CMK (cell line): ENCODE measurements at regions not wholly inside any gene's neighbourhood (a gene's known extent, or its start where the extent isn't known, plus 50 kb on each side); places are given as distances from the start of the nearest gene placed in this dataset.
"Not testable (repeated sequence)": the region's sequence is repeated elsewhere in the genome, so short reads cannot be mapped to it uniquely, and the experiment has no call there.

ENCODE experiments used
- DNase-seq: peaks from one replicate; pipeline ENCODE4 v3.0.0-alpha.2; 2010; ENCODE audit warnings: low read depth

GRCh38 chr22:44575381-44576268 is 77.6 kb upstream of the RTL6 start:
- DNase-seq: no peak

DNA sequence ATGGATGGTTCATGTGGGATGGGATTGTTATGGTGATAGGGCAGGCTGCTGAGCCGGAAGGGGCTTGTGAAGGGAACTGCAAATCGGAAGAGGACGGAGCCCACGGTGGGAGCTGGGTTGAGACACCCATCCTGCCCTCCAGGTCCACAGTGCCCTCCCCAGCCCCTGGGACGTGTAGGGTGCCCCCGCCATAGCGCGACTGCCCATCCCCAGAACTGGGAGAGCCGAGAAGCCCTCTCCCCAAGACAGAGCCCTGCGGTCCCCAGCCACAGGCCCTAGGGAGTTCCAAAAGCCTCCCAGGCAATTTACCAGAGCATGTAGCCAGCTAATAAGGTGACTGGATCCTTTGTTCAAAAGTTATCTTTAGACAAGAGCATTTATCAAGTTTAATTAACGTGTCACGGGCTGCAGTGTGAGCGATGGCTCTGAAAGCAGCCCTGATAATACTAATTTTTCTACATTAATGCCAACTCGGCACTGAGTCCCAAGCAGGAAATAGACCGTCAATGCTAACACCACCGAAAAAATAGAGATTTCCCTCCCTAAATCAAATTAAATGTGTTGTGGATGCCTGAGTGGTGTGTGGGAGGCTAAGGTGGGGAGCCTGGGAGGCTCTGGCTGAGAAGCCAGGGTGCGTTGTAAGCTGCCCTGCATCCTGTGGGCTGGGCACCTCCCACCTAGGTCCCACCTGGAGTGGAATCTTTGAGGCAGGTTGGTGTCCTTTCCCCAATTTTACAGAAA is 76.8 kb upstream of the RTL6 start:
- DNase-seq: no peak

- DNase-seq: no peak
Observed at GRCh38 chr22:44574057-44574639, 76.1 kb upstream of the RTL6 start.

DNA sequence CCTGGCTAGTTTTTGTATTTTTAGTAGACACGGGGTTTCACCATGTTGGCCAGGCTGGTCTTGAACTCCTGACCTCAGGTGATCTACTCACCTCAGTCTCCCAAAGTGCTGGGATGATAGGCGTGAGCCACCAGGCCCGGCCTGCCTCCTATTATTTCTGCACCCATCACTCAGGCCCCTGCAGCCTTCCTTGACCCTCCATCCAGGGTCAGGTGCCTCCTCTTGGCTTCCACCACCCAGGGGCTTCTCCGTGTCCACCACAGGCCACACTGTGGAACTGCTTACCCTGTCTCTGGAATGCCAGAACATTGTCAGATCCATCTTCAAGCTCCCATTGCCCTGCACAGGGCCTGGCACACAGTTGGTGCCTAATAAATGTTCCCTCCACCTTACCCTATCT is 75.4 kb upstream of the RTL6 start:
- DNase-seq: no peak

DNA sequence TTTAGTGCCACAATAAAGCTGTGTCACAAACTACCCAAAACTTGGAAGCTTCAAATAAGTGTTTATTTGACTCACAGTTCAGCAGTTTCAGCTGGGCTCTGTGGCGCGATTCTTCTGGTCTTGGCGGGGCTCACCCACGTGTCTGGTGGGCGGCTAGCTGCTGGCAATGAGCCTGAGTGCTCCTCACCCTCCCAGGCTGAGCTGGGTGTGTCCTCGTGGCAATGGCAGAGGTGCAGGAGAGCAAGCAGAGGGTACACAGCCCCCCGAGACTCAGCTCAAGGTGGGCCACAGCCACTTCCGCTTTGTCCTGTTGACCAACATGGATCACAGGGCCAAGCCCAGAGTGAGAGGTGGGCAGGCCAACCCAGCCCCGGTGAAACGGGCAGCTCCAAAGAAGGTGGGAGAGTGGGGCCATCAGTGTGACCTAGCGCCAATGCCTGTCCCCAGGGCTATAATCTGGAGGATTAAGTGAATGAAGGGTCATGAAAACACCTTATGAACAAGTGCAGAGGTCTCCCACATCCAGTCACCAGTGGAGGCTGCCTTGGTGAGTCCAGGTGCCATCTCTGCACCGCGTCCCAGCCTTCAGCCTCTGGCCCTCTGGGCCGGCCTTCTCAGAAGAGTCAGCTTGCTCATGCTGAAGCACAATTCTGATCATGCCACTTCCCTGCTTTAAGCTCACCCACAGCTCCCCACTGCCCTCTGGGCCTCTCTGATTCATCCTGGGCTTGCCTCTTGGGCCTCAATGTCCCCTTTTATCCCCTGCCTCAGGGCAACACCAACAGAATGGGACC is 74.6 kb upstream of the RTL6 start:
- DNase-seq: no peak

GRCh38 chr22:44571566-44572413 is 73.8 kb upstream of the RTL6 start:
- no peak for DNase-seq

DNA sequence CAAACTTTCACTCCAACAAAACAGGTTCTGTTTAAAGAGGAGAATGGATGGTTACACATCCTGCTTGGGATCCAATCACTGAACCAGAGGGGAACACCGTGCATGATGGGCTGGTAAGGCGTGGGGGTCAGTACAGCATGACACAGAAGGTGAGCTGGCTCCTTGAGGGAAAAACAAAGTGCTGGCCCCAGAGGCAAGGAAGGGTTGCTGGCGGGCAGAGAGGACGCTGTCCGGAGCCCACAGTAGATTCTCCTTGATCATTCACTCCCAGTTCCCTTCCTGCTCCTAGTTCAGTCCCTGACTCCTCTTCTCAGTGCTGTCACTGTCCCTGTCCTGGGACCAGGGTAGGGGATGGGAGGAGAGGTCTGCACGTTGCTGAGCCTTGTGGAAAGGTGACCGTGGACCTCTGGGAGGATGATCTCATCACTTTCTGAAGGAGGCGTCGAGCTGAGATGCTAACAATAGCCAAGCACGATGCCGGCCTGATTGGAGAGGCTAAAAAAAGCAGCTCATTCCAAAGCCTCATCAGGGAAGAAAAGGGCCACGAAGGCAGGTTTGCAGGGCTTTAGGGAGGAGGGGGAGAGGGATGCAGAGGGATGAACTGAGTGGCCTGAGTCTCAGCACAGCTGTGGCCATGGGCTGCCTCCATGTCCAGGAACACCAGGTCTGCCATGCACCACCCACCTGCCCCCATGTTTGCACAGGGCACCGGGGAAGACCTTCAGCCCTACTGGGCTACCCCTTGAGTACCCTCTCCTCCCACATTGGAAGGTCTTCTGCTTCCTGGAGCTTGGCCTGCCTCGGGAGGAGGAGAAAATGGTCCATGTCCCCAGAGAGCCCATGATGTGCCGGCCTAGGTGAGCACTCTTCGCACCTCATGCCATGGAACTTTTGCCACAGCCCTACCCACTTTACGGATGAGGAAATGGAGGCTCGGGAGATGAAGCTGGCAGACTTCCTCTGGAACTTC is 72.7 kb upstream of the RTL6 start:
- DNase-seq: no peak

DNA sequence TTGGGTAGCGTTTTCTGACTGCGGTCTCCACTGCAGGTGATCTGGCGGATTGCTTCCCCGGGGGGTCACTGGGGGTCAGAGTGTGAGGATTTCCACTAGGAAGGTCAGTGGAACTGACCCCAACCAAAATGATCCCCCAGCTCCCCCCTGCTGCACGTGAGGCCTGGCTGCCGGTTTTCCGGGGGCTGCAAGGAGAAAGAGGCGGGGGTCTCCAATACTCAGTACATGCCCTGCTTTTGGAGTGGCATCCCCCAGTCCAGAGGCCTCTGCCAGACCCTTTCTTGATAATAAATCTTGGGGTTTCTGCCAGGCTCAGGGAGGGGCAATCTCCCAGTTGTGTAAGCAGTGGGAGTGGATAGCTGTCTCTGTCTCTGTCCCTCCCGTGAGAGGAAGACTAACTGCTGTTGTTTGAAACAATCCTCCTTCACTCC is 71.5 kb upstream of the RTL6 start:
- DNase-seq: no peak

- DNase-seq: peak; percentile 7
Observed at GRCh38 chr22:44567846-44568493, 69.9 kb upstream of the RTL6 start.

- not testable (repeated sequence) for DNase-seq
Observed at GRCh38 chr22:44567378-44567841, 69.4 kb upstream of the RTL6 start.

- DNase-seq: no peak
Observed at GRCh38 chr22:44566911-44567310, 68.9 kb upstream of the RTL6 start.

GRCh38 chr22:44562651-44563050 is 64.6 kb upstream of the RTL6 start:
- DNase-seq: not testable (repeated sequence)

DNA sequence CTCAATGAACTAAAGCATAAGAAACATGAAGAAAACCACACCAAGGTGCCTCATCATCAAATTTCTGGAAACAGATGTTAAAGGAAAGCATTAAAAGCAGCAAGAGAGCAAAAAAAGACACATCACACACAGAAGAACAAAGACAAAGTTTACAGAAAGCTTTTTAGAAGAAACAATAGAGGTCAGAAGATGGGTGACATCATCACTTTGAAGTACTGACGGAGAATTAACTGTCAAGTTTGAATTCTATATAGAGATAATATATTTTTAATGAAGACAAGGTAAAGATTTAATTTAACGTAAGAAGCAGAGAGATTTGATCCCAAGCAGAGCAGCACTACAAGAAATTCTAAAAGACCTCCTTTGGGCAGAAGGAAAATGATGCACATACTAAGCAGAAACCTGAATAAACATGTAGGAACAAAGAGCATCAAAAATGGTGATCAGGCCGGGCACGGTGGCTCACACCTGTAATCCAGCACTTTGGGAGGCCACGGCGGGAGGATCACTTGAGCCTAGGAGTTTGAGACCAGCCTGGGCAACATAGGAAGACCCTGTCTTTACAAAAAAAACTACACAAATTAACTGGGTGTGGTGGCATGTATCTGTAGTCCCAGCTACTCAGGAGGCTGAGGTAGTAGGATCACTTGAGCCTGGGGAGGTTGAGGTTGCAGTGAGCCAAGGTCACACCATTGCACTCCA is 63.3 kb upstream of the RTL6 start:
- DNase-seq: no peak

GRCh38 chr22:44558671-44559070 is 60.6 kb upstream of the RTL6 start:
- not testable (repeated sequence) for DNase-seq

GRCh38 chr22:44557872-44558271 is 59.8 kb upstream of the RTL6 start:
- DNase-seq: not testable (repeated sequence)

DNA sequence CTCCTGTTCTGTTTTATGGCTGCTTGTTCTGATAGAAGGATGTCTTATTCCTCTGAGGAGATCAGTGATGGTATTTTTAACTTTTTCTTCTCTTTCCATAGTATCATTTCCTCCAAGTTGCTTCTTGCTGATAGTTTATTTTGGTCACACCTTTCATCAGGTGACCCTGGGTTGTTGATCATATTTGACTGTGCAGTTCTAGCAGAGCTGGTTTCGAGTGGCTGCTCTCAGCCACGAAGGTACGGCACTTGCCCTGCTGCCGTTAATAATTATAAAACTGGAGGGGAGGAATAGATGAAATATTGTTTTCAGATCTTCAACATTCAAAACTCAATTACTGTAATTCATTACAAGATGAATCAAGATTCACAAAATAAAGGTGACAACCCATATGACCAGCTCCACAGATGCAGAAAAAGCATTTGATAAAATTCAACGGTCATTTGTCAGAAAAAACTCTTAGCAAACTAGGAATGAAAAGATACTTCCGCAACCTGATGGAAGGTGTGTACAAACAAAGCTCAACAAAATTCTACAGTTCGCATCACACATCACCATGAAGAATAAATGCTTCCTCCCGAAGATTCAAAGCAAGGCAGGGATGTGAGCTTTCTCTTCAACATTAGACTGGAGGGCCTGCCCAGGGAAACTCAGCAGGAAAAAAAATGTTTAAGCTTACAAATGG is 59.2 kb upstream of the RTL6 start:
- DNase-seq: no peak

- no peak for DNase-seq
Observed at GRCh38 chr22:44555597-44555996, 57.6 kb upstream of the RTL6 start.

- DNase-seq: no peak
Observed at GRCh38 chr22:44555046-44555445, 57.0 kb upstream of the RTL6 start.
